Stimulated activated memory B cell treated with anti-CD40 and anti-IgM and Interleukin-4, amounts not matched to agents 10 μg/mL and 1 μg/mL and 100 μg/mL, for 72 hours (primary cell): ENCODE measurements at regions not wholly inside any gene's neighbourhood (a gene's known extent, or its start where the extent isn't known, plus 50 kb on each side); places are given as distances from the start of the nearest gene placed in this dataset.
"Not testable (repeated sequence)": the region's sequence is repeated elsewhere in the genome, so short reads cannot be mapped to it uniquely, and the experiment has no call there.

Experiments
- ATAC-seq: fragments of 150-1000 bp; cut with Tn5 transposase; 2 replicates; pipeline ENCODE4 v1.10.0; 2021
- H3K27ac Mint-ChIP-seq: one replicate; pipeline ENCODE4 v1.8.0; 2022; ENCODE audit warnings: mild to moderate bottlenecking, mixed read lengths
- H3K27me3 Mint-ChIP-seq: one replicate; pipeline ENCODE4 v1.8.0; 2022; ENCODE audit warnings: mixed read lengths
- H3K36me3 Mint-ChIP-seq: one replicate; pipeline ENCODE4 v1.8.0; 2022; ENCODE audit warnings: mixed read lengths
- H3K4me1 Mint-ChIP-seq: one replicate; pipeline ENCODE4 v1.8.0; 2022; ENCODE audit warnings: mixed read lengths
- H3K4me3 Mint-ChIP-seq: one replicate; pipeline ENCODE4 v1.8.0; 2022; ENCODE audit warnings: mild to moderate bottlenecking, moderate library complexity, mixed read lengths
- H3K9me3 Mint-ChIP-seq: one replicate; pipeline ENCODE4 v1.8.0; 2022; ENCODE audit warnings: mixed read lengths

DNA sequence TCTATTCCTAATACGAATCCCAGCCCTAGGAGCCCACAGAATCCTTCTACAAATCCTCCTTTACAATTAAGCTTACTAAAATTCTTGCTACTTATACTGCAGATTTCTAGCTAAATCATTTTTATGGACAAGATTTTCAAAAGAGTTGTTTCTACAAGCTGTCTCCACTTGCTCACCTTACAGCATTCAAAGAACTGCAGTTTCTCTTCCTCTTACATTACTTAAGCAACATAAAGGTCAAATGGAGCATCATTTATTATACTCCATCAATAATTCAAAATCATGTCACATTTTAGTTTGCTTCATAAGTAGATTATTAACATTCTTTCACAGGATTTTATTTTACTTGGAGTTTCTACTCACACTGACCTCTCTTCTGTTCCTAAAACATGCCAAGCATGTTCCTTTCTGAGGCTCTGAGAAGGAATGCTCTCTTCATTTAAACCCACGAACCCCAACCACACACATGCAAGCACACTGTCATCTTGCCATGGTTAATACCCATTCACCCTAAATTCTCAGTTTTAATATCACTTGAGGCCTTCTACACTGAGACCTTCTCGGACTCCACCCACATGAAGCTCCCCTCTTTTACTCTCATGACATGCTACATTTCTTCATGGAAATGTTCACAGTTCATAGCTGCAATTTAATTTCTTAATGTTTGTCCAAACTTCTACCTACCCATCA is 388.2 kb downstream of the TBC1D32 start:
- Mint-ChIP-seq H3K36me3 (no peaks in the 10 kb centered on the region), H3K9me3 (no peaks in the 10 kb centered on the region), H3K4me1 (peaks cover 9% of the 10 kb centered on the region), H3K27me3 (no peaks in the 10 kb centered on the region), H3K4me3 (no peak overlapping the region), H3K27ac (no peak overlapping the region)
- ATAC-seq: peak; percentile 65

DNA sequence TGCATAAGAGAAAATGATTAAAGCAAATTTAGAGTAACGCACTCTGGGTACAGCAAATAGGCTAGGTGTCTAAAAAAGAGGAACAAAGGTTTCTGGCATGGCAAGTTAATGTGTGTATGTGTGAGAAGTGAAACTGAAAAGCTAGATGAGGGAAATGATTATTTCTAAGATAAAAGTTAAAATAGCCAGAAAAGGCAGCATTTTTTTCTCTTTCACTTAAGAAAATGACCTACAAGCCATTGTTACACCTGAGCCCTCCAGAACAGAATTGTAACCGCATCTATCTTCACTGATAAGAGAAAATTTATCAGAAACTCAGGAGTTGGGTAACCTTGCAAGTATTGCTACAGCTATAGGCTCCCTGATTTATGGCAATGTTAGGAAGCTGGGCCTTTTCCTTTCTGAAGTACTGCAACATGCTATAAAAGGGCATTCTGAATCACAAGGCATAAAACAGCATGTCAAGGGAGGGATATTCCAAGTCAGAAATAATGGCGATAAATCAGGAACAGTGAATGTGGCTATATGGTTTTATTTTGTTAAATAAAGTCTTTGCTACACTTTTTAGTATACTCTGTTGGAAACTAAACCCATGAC is 395.3 kb downstream of the TBC1D32 start:
- peak; percentile 85 for ATAC-seq

DNA sequence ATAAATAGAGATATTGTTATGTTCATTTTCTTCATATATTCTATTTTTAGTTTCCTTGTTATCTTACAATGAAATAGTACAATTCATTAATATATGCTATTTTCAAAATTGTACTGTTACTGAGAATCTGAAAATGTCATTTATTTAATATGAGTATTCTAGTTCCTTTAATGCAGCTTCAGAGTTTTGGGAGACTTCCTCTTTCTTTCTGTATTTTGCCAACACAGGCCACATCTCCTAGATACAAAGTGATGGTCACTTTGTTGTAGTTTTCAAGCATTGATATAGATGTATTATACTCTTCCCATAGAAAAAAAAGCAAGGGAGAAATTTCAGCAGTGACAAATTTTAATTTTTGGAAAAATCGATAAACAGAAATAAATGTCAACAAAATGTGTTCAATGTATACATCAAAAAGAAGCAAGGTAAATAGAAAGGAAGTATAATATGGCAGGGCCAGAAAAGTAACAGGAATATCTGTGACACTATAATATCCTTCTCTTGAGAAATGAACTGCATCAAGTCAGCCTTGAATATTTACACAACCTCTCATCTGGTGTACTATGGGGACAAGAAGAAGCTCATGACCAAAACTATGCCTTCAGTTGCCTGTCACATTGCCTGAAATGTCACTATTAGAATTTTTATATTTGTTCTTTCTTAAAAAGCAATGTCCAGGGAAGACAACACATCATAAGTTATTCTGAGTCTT is 396.0 kb downstream of the TBC1D32 start:
- peak; percentile 54 for ATAC-seq
- Mint-ChIP-seq H3K4me3 (no peak overlapping the region), H3K27me3 (no peaks in the 10 kb centered on the region), H3K27ac (peak overlapping the region; percentile 59), H3K36me3 (no peaks in the 10 kb centered on the region), H3K9me3 (no peaks in the 10 kb centered on the region), H3K4me1 (peaks cover 25% of the 10 kb centered on the region)

More for the DNA sequence above, 395.3 kb downstream of the TBC1D32 start:
- Mint-ChIP-seq H3K27me3 (no peaks in the 10 kb centered on the region), H3K27ac (peak overlapping the region; percentile 59), H3K9me3 (no peaks in the 10 kb centered on the region), H3K4me3 (no peak overlapping the region), H3K4me1 (peaks cover 25% of the 10 kb centered on the region), H3K36me3 (no peaks in the 10 kb centered on the region)

DNA sequence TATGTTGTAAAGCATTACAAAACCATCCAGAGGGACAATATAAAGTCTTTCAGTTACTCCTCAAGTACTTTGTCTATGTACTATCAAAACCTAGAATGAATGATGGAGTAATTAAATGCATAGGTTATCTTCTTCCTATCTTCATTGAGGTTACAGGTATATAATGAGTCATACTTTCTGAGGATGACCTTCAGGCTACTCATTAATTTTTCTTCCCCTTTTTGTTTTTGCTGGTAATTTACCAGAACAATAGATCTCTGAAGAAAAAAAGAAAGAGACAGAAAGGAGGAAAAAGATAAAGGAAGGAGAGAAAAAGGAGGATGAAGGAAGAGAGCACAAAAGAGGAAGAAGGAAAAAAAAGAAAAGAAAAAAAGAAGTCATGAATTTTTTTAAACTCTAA is 398.4 kb downstream of the TBC1D32 start:
- ATAC-seq: no peak
- no peak overlapping the region for H3K4me3 Mint-ChIP-seq
- no peaks in the 10 kb centered on the region for H3K36me3 Mint-ChIP-seq
- no peaks in the 10 kb centered on the region for H3K27me3 Mint-ChIP-seq
- H3K9me3 Mint-ChIP-seq: no peaks in the 10 kb centered on the region
- H3K4me1 Mint-ChIP-seq: peaks cover 25% of the 10 kb centered on the region
- H3K27ac Mint-ChIP-seq: peak overlapping the region; percentile 13

DNA sequence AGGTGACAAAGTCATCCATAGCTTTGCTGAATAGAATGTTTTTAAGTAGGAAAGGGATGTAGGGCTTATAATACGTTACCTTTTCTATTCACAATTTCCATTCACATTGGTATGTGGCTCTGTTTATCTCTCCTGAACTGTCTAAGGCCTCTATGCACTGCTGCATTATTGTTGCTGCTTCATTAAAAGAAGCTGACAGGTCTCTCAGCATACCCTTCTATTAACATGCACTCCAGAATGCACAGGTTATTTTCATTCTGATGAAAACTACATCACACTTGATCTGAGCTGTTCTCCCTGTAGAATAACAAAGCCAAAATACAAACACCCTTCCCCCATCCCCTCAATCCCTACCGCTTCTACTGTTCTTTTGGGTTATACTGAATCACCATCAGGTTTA is 399.3 kb downstream of the TBC1D32 start:
- no peaks in the 10 kb centered on the region for H3K27me3 Mint-ChIP-seq
- no peak for ATAC-seq
- H3K27ac Mint-ChIP-seq: no peak overlapping the region
- peaks cover 25% of the 10 kb centered on the region for H3K4me1 Mint-ChIP-seq
- H3K36me3 Mint-ChIP-seq: no peaks in the 10 kb centered on the region
- no peaks in the 10 kb centered on the region for H3K9me3 Mint-ChIP-seq
- no peak overlapping the region for H3K4me3 Mint-ChIP-seq

DNA sequence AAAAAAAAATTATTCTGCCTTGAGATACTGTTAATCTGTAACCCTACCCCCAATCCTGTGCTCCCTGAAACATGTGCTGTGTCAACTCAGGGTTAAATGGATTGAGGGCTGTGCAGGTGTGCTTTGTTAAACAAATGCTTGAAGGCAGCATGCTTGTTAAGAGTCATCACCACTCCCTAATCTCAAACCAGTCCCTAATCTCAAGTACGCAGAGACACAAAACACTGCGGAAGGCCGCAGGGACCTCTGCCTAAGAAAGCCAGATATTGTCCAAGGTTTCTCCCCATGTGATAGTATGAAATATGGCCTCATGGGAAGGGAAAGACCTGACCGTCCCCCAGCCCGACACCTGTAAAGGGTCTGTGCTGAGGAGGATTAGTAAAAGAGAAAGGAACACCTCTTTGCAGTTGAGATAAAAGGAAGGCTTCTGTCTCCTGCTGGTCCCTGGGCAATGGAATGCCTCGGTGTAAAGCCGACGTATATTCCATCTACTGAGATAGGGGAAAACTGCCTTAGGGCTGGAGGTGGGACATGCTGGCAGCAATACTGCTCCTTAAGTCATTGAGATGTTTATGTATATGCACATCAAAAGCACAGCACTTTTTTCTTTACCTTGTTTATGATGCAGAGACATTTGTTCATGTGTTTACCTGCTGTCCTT is 402.6 kb downstream of the TBC1D32 start:
- H3K36me3 Mint-ChIP-seq, H3K4me1 Mint-ChIP-seq, H3K27ac Mint-ChIP-seq, H3K9me3 Mint-ChIP-seq, ATAC-seq, H3K27me3 Mint-ChIP-seq, H3K4me3 Mint-ChIP-seq: not testable (repeated sequence)

DNA sequence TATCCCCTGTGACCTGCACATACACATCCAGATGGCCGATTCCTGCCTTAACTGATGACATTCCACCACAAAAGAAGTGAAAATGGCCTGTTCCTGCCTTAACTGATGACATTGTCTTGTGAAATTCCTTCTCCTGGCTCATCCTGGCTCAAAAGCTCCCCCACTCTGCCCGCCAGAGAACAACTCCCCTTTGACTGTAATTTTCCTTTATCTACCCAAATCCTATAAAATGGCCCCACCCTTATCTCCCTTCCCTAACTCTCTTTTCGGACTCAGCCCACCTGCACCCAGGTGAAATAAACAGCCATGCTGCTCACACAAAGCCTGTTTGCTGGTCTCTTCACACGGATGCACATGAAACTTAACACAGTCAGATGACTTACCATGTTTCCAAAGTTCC is 403.8 kb downstream of the TBC1D32 start:
- H3K27me3 Mint-ChIP-seq, H3K27ac Mint-ChIP-seq: not testable (repeated sequence)

DNA sequence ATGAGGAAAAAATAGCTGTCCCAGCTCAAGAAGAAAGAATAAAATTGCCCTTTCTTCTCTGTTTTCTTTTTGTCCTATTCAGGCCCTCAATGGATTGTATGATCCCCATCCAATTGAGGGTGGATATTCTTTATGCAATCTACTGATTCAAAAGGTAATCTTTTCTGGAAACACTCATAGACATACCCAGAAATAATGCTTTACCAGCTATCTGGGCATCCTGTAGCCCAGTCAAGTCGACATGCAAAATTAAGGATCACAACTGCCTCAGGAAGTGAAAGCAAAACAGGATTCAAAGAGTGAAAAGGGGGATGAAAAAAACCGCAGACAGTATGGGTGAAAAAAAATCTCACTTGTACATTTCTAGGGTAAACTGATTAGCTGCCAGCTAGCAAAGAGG is 410.1 kb downstream of the TBC1D32 start:
- Mint-ChIP-seq H3K27me3 (no peaks in the 10 kb centered on the region), H3K4me3 (no peak overlapping the region), H3K27ac (no peak overlapping the region), H3K4me1 (no peaks in the 10 kb centered on the region), H3K36me3 (no peaks in the 10 kb centered on the region), H3K9me3 (peaks cover 5% of the 10 kb centered on the region)
- no peak for ATAC-seq

More for the DNA sequence above, 403.8 kb downstream of the TBC1D32 start:
- not testable (repeated sequence) for ATAC-seq, H3K9me3 Mint-ChIP-seq, H3K4me3 Mint-ChIP-seq, H3K4me1 Mint-ChIP-seq, H3K36me3 Mint-ChIP-seq

DNA sequence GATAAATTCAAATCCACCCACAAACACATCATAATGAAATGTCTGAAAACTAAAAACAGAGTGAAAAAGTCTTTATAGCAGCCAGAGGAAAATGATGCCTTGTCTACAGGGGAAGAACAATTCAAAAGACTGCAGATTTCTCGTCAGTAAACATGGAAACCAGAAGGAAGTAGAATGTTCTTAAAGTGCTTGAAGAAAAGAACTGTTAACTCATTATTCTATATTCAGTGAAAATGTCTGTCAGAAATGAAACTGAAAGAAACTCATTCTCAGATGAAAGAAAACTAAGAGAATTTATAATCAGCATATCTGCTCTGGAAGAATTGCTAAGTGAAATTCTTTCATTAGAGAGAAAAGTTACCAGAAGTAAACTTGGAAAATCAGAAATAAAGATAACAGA is 416.1 kb downstream of the TBC1D32 start:
- no peaks in the 10 kb centered on the region for H3K27me3 Mint-ChIP-seq
- ATAC-seq: no peak

DNA sequence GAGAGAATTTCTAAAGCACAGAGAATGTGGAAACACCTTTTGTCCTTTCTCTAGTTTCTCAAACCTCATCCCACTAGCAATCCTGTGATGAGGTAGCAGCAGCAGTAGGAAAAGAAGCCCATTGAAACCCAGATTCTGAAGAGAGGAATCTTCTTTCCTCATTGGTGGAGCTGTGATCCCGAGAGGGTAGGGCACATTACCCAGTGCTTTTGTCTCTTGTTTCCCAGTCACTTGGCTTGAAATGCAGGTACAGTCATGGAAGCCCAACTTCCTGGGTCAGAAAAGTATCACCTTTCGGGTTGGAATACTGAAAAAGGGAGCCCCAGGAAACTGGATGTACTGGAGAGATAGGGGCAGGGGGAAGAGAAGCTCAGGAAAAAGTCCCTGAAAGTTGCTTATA is 417.4 kb downstream of the TBC1D32 start:
- Mint-ChIP-seq H3K27ac (no peak overlapping the region), H3K4me3 (no peak overlapping the region), H3K27me3 (no peaks in the 10 kb centered on the region), H3K9me3 (peaks cover 3% of the 10 kb centered on the region), H3K36me3 (no peaks in the 10 kb centered on the region), H3K4me1 (no peaks in the 10 kb centered on the region)
- ATAC-seq: no peak

More for the DNA sequence above, 416.1 kb downstream of the TBC1D32 start:
- H3K4me3 Mint-ChIP-seq: no peak overlapping the region
- no peaks in the 10 kb centered on the region for H3K36me3 Mint-ChIP-seq
- no peak overlapping the region for H3K27ac Mint-ChIP-seq
- peaks cover 3% of the 10 kb centered on the region for H3K9me3 Mint-ChIP-seq
- H3K4me1 Mint-ChIP-seq: no peaks in the 10 kb centered on the region

DNA sequence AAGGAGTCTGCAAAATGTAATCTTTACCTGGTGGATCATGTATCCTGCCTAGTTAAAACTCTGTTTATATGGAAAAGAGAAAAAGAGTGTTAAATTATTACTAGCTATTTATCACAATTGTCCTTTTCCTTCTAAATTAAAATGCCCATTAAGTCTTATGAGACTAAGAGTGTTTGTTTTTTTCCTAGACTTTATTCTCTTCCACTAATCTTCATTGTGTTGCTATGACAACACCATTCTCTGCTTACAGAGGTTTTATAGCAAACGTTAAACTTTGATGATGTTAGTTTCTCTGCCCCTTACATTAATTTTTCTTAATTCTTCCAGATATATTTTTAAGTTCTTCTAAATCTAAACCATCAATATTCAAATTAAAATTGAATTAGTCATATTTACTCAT is 420.8 kb downstream of the TBC1D32 start:
- Mint-ChIP-seq H3K4me3 (no peak overlapping the region), H3K27ac (no peak overlapping the region), H3K9me3 (peaks cover 3% of the 10 kb centered on the region), H3K27me3 (no peaks in the 10 kb centered on the region), H3K4me1 (no peaks in the 10 kb centered on the region), H3K36me3 (no peaks in the 10 kb centered on the region)
- ATAC-seq: no peak

DNA sequence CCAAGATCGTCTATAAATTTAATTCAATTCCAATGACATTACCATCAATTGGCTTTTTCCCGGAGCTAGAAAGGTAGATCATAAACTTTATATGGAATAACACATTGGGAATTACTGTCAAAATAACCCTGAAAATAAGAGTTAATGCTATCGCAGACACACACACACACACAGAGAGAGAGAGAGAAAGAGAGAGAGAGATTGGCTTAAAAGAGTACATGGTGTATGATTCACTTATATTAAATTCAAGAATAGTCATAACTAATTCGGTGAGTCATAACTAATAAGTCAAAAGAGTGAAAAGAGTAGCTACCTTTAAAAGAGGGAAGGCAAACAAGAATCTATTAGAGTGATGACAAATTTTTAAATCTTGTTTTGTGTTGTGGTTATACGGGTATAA is 425.5 kb downstream of the TBC1D32 start:
- Mint-ChIP-seq H3K4me1 (no peaks in the 10 kb centered on the region), H3K27ac (no peak overlapping the region), H3K36me3 (no peaks in the 10 kb centered on the region), H3K4me3 (no peak overlapping the region), H3K27me3 (no peaks in the 10 kb centered on the region), H3K9me3 (no peaks in the 10 kb centered on the region)
- ATAC-seq: no peak

DNA sequence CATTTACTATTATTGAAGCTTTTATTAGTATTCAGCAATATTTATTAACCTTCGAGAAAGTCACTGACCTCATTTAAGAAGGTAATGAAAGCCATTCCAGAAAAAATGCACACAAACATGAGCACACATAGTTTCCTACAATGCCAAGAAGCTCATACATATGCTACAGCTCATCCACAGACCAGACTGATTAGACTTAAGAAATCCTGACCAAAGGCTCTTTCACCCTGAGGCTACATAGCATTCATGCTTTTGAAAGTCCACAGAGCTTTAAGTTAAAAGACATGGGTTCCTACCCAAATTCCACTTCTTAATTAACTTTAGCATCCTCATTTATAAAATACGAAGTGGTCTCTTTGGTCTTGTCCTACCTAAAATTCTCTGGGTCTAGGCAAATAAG is 430.4 kb downstream of the TBC1D32 start:
- H3K4me1 Mint-ChIP-seq: no peaks in the 10 kb centered on the region

DNA sequence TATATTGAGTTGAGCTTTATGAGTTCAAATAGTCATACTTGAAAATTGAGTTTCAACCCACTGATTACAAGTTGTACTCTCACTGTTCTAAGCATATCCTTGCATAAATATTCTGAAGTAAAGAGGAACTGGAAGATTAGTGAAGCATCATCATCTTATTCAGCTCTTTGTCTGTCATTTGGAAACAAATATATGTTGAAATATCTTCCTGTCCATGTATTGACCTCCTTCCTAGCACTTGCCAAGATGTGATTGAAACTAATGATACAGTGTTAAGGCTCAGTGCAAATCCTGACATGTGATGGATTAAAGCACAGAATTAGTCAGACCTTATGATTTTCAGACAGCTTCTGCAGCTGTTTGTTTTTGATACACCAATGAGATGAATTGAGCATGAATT is 434.3 kb downstream of the TBC1D32 start:
- no peaks in the 10 kb centered on the region for H3K27me3 Mint-ChIP-seq
- H3K27ac Mint-ChIP-seq: no peak overlapping the region
- H3K36me3 Mint-ChIP-seq: no peaks in the 10 kb centered on the region
- H3K4me3 Mint-ChIP-seq: no peak overlapping the region
- ATAC-seq: peak; percentile 71
- no peaks in the 10 kb centered on the region for H3K9me3 Mint-ChIP-seq
- no peaks in the 10 kb centered on the region for H3K4me1 Mint-ChIP-seq

More for the DNA sequence above, 430.4 kb downstream of the TBC1D32 start:
- Mint-ChIP-seq H3K27me3 (no peaks in the 10 kb centered on the region), H3K27ac (no peak overlapping the region), H3K36me3 (no peaks in the 10 kb centered on the region), H3K4me3 (no peak overlapping the region), H3K9me3 (no peaks in the 10 kb centered on the region)
- ATAC-seq: no peak

DNA sequence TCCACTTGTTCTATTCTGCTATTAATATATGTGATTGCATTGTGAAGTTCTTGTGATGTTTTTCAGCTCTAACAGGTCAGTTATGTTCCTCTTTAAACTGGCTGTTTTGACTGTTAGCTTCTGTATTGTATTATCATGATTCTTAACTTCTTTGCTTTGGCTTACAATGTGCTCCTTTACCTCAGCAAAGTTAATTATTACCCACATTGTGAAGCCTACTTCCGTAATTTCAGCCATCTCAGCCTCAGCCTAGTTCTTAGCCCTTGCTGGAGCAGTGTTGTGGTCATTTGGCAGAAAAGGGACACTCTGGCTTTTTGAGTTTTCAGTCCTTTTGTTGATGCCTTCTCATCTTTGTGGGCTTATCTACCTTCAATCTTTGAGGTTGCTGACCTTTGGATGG is 440.2 kb downstream of the TBC1D32 start:
- H3K4me1 Mint-ChIP-seq: no peaks in the 10 kb centered on the region
- no peak overlapping the region for H3K27ac Mint-ChIP-seq
- peaks cover 21% of the 10 kb centered on the region for H3K9me3 Mint-ChIP-seq
- no peaks in the 10 kb centered on the region for H3K27me3 Mint-ChIP-seq
- no peak for ATAC-seq
- H3K4me3 Mint-ChIP-seq: no peak overlapping the region
- H3K36me3 Mint-ChIP-seq: peaks cover 14% of the 10 kb centered on the region
